IPS DF 6.9 (cell line): ENCODE measurements at regions not wholly inside any gene's neighbourhood (a gene's known extent, or its start where the extent isn't known, plus 50 kb on each side); places are given as distances from the start of the nearest gene placed in this dataset.
"Not testable (repeated sequence)": the region's sequence is repeated elsewhere in the genome, so short reads cannot be mapped to it uniquely, and the experiment has no call there.

Experiments used
- DNase-seq: peaks from one replicate; pipeline ENCODE4 v3.0.0-alpha.2; 2013; ENCODE audit warnings: low read depth, low spot score
- H3K27ac ChIP-seq: one replicate; pipeline ENCODE4 v1.5.1; 2013; ENCODE audit warnings: low read length, control low read depth
- H3K27me3 ChIP-seq: 2 replicates; pipeline ENCODE4 v1.6.1; 2013; ENCODE audit warnings: mild to moderate bottlenecking, low read length; ENCODE audit not compliant: control insufficient read depth, insufficient read depth
- H3K36me3 ChIP-seq: 2 replicates; pipeline ENCODE4 v1.6.1; 2013; ENCODE audit warnings: low read length; ENCODE audit not compliant: control insufficient read depth, insufficient read depth
- H3K4me1 ChIP-seq: 2 replicates; pipeline ENCODE4 v1.6.1; 2013; ENCODE audit warnings: low read length; ENCODE audit not compliant: control insufficient read depth, insufficient read depth
- H3K4me3 ChIP-seq: 2 replicates; pipeline ENCODE4 v1.5.1; 2013; ENCODE audit warnings: mild to moderate bottlenecking, low read length
- H3K9me3 ChIP-seq: 2 replicates; pipeline ENCODE4 v1.6.1; 2013; ENCODE audit warnings: low read length, inconsistent platforms; ENCODE audit not compliant: control insufficient read depth, insufficient read depth
- WGBS: extraction: QIAGEN DNeasy Blood & Tissue Kit; methylation state at CpG from one replicate; pipeline ENCODE4 v1.1.7; 2013; ENCODE audit warnings: mixed read lengths, missing lambda C conversion rate; ENCODE audit not compliant: insufficient read length, insufficient coverage; 5-methylcytosine and 5-hydroxymethylcytosine counted together

DNA sequence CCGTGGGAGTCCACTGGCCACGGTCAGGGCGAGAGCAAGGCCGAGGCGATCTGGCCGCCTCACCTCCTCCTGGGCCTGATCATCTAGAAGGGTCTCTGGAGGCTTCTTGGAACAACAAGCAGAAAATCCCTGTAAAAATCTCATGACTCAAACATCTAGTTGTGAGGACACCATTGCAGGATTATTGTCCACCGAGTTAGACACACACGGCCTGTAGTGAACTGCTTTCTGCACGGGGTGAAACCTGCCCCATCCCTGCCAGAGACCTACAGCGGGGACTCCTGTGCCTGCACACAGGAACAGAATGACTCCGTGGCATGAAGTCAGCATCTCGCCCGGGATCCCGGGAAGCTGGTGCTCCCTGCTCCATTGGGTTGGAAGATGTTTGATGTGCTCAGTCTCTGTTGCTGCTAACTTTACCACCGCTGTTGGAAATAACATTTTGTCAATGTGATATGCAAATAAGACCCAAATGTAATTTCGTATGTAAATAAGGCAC, 267.0 kb upstream of the TCERG1L start:
- H3K36me3 ChIP-seq = no peaks in the 10 kb centered on the region
- WGBS = no CpG with 5 or more reads among the region's 16 CpGs
- peaks cover 22% of the 10 kb centered on the region for H3K9me3 ChIP-seq
- no peaks in the 10 kb centered on the region for H3K27me3 ChIP-seq
- no peaks in the 10 kb centered on the region for H3K4me1 ChIP-seq
- no peak overlapping the region for H3K27ac ChIP-seq
- no peak overlapping the region for H3K4me3 ChIP-seq
- no peak for DNase-seq

DNA sequence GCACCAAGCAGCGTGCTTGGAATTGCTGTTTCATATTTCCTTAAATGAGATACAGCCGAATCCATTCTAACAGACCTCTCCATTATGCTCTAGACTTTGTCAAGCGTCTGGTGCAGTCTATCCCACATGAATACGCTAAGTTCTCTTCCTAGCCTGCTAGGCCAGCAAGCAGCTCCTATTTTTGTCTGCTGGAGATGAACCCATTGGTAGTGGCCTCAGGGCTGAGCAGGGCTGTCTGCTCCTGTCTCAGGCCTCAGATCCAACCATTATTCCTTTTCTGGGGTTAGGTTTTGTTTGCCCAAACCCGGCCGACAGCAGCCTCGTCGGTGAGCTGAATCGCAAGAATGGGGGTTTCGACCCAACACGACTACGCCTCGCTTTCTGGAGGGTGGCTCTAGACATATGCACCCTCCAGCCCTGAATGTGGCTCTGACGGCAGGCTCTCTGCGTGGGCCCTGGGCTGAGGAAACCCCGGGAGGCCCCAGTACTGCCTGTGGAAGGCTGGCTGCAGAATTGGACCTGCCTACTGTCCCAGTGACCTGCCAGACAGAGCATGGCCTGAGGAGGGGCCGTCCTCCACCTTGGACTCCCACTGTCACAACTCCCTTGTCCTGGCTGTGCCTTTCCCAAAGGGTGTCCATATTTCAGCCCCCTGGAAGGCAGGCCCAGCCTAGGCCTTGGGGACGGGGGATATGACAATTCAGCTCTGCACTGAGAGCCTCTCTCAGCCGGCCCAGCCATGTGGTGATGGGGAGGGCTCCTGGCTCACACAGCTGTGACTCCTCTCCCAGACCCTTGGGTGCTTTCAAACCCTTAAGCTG, 267.9 kb upstream of the TCERG1L start:
- Histone ChIP-seq H3K27me3 (no peaks in the 10 kb centered on the region), H3K9me3 (peaks cover 17% of the 10 kb centered on the region), H3K4me3 (no peak overlapping the region), H3K27ac (no peak overlapping the region), H3K4me1 (no peaks in the 10 kb centered on the region), H3K36me3 (no peaks in the 10 kb centered on the region)
- no peak for DNase-seq
- WGBS = no CpG with 5 or more reads among the region's 19 CpGs

DNA sequence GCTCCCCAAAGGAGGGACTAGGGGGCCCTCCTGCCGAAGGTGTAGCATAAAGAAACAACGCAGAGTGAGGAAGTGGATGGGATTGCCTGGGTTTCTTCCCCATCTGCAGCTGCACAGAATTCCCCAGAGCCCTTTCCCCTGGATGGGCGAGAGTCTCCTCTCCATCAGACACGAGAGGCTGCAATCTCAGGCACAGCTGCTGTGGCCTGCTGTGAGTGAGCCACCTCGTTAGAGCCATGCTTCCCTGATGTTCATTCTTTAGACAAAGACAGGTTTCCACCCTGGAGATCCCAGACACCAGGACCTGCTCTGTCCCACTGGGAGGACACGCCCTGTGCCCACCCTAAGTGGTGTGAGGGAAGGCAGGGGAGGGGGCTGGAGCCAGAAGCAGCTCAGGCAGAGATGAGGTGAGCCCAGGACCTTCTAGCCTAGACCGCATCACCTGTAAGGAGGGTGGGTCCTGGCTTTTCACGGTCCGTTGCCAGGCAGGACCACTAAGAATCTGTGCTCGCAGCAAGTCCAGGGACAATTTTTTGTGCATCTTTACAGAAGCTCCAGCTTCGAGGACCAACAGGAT, 268.6 kb upstream of the TCERG1L start:
- no CpG with 5 or more reads among the region's 11 CpGs for WGBS
- no peak for DNase-seq
- H3K9me3 ChIP-seq = peaks cover 17% of the 10 kb centered on the region
- no peaks in the 10 kb centered on the region for H3K27me3 ChIP-seq
- H3K4me3 ChIP-seq = no peak overlapping the region
- no peaks in the 10 kb centered on the region for H3K4me1 ChIP-seq
- H3K36me3 ChIP-seq = no peaks in the 10 kb centered on the region
- H3K27ac ChIP-seq = no peak overlapping the region

DNA sequence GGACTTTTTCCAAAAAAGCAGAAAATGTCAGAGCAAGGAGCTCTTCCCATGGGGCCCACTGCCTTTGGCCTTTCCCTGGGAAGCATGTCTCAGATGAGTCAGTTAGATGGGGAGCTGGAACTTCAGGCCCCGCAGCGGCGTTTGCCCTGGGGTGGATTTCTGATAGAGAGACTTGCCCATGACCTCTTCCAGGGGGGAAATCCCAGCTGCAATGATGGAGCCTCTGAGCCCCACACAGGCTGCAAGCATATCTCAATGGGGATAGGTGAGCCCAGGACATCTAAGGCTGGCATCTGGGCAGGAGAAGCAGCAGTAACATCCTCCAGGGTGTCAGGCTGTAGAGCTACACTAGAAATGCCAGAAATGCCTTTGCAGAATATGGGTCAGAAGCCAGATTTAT, 269.2 kb upstream of the TCERG1L start:
- Histone ChIP-seq H3K36me3 (no peaks in the 10 kb centered on the region), H3K4me1 (no peaks in the 10 kb centered on the region), H3K27me3 (no peaks in the 10 kb centered on the region), H3K4me3 (no peak overlapping the region), H3K27ac (no peak overlapping the region), H3K9me3 (peaks cover 17% of the 10 kb centered on the region)
- no peak for DNase-seq
- no CpG with 5 or more reads among the region's 3 CpGs for WGBS

DNA sequence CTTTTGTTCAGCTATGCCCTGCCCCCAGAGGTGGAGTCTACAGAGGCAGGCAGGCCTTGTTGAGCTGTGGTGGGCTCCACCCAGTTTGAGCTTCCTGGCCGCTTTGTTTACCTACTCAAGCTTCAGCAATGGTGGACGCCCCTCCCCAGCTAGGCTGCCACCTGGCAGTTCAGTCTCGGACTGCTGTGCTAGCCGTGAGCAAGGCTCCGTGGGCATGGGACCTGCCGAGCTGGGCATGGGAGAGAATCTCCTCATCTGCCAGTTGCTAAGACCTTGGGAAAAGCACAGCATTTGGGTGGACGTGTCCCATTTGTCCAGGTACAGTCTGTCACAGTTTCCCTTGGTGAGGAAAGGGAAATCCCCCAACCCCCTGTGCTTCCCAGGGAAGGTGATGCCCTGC, 270.0 kb upstream of the TCERG1L start:
- not testable (repeated sequence) for H3K4me3 ChIP-seq, H3K27me3 ChIP-seq, DNase-seq, H3K4me1 ChIP-seq, H3K27ac ChIP-seq, H3K36me3 ChIP-seq
- no CpG with 5 or more reads among the region's 7 CpGs for whole genome bisulfite sequencing
- H3K9me3 ChIP-seq = peaks cover 19% of the 10 kb centered on the region

DNA sequence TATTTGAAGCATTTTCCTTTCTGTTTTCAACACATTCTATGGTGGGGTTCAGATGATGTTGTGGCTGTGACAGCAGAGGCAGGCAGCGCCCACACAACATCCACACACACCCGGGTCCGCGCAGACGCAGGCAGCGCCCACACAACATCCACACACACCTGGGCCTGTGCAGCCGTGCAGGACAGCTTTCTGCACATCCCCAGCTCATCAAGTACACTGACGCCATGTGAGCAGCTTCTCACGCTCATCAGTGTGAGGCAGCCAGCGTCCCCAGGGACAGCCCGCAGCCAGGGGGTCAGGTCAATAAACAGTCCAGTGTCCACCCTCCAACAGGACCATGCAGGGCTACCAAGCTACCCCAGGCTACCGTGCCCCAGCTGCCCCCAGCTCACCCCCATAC, 272.8 kb upstream of the TCERG1L start:
- no peak for DNase-seq
- Histone ChIP-seq H3K9me3 (peaks cover 30% of the 10 kb centered on the region), H3K4me1 (no peaks in the 10 kb centered on the region), H3K27ac (no peak overlapping the region), H3K27me3 (no peaks in the 10 kb centered on the region), H3K36me3 (no peaks in the 10 kb centered on the region), H3K4me3 (no peak overlapping the region)
- no CpG with 5 or more reads among the region's 12 CpGs for WGBS

DNA sequence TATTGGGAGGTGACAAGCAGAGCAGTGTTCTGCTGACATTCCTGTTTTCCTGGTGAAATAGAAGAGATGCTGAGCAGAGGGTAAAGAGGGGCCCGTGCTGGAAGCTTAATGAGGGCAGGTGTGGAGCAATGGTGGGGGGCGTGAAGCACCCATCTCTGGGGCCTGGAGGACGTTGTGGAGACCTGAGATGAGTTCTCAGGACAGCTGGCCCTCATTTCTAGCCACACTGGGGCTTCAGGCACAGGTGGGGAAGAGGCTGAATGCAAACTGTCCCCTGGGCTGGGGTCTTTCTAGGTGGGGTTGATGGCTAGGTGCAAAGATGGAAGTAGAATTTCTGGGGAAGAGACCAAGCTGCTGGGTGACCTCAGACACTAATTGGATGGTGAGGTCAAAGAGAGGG, 274.2 kb upstream of the TCERG1L start:
- H3K27me3 ChIP-seq = no peaks in the 10 kb centered on the region
- H3K4me1 ChIP-seq = no peaks in the 10 kb centered on the region
- no peak for DNase-seq
- no peak overlapping the region for H3K27ac ChIP-seq
- H3K9me3 ChIP-seq = peaks cover 22% of the 10 kb centered on the region
- no peak overlapping the region for H3K4me3 ChIP-seq
- no peaks in the 10 kb centered on the region for H3K36me3 ChIP-seq
- WGBS = no CpG with 5 or more reads among the region's 3 CpGs

DNA sequence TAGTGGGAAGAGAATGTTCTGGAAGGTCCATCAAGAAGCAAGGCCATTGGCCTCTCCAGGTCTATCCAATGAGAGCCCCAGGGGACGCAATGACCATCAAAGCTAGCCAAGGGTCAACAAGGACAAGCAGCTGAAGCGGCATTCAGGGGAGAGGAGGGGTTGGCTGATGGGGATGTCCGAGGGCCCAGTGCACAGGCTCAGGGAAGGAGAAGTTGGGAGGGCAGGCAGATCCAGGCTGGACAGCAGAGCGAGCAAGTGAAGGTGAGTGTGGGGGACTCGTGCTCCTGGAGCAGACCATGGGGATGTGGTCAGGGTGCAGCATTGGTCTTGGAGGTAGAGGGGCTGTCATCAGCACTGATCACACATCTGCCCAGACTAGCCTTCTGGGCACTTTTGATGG, 275.4 kb upstream of the TCERG1L start:
- no peaks in the 10 kb centered on the region for H3K27me3 ChIP-seq

DNA sequence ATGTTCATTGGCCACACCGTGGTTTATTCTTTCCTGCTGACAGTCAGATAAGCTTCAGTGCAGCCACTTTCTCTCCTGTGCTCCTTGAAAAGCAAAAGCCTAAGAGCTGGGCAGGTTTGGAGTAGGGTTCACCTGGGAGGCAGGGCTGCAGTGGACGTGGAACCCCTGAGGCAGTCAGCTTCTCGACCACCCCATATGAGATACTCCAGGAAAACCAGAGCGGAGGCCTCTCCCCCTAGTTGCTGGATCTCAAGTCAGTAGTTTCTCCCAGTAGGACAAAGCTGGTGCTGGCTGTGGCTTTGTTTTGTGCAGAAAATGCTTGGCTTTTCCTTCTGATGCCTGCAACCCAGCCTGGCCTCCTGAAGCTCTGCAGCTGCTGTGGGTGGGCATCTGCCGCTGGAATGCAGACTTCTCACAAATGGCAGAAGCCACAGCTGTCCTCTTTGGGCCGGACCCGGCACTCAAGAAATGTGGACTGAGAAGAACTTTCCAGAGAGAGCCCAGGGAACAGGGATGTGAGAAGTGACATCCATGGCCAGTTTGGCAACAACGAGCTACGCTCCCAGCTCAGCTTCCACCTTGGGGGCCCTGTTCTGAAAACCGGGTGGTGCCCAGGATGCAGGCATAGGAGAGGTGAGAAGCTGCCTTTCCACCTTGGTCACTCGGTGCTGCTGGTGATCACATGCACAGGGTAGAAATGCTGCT, 276.6 kb upstream of the TCERG1L start:
- no peak for DNase-seq
- no peaks in the 10 kb centered on the region for H3K27me3 ChIP-seq
- H3K4me3 ChIP-seq = no peak overlapping the region
- no peaks in the 10 kb centered on the region for H3K36me3 ChIP-seq
- H3K9me3 ChIP-seq = peaks cover 21% of the 10 kb centered on the region
- whole genome bisulfite sequencing = no CpG with 5 or more reads among the region's 11 CpGs
- no peaks in the 10 kb centered on the region for H3K4me1 ChIP-seq
- H3K27ac ChIP-seq = no peak overlapping the region

More for the DNA sequence above, 275.4 kb upstream of the TCERG1L start:
- H3K9me3 ChIP-seq = peaks cover 21% of the 10 kb centered on the region
- no peak overlapping the region for H3K27ac ChIP-seq
- no peak for DNase-seq
- H3K4me1 ChIP-seq = no peaks in the 10 kb centered on the region
- no peak overlapping the region for H3K4me3 ChIP-seq
- no CpG with 5 or more reads among the region's 5 CpGs for WGBS
- no peaks in the 10 kb centered on the region for H3K36me3 ChIP-seq

DNA sequence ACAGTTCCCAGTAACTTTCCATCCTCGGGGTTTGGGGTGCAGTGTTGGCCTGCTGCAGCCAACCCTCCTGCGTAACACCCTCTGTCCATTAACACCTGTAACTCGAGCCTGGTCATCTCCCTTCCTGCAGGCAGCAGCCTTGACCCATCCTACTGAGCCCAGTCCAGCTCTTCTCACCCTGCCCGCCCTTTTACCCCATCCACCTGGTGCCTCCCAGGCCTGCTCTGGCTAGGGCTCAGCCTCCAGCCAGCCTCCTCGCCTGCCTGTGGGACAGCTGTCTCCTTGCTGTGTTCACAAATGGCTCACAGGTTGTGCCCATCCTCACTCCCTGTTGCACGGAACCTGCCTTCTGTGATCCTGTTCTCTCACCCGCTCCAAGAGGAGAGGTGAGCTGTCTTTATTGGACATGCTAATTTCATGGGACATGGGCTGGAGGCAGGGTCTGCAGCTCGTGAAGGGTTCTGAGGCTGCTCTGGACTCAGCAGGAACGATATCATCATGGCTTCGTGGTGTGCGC, 277.2 kb upstream of the TCERG1L start:
- no CpG with 5 or more reads among the region's 11 CpGs for WGBS
- H3K4me3 ChIP-seq = no peak overlapping the region
- H3K36me3 ChIP-seq = no peaks in the 10 kb centered on the region
- peaks cover 21% of the 10 kb centered on the region for H3K9me3 ChIP-seq
- no peaks in the 10 kb centered on the region for H3K4me1 ChIP-seq
- no peaks in the 10 kb centered on the region for H3K27me3 ChIP-seq
- no peak overlapping the region for H3K27ac ChIP-seq
- no peak for DNase-seq
